H1 (cell line): ENCODE measurements at regions not wholly inside any gene's neighbourhood (a gene's known extent, or its start where the extent isn't known, plus 50 kb on each side); places are given as distances from the start of the nearest gene placed in this dataset.

Source experiments
- BCL11A ChIP-seq, 2 experiments: IDR thresholded peaks; one replicate each; pipeline ENCODE4 v1.6.1; 2011; ENCODE audit warnings: low read depth in 2 of 2, low read length in 2 of 2, mild to moderate bottlenecking in 2 of 2
- CBX8 ChIP-seq: fragments of 300-800, 300-1000 bp; sonication (generic); IDR thresholded peaks from 2 replicates; pipeline ENCODE4 v1.7.1; 2016; ENCODE audit warnings: low read depth, low read length, borderline replicate concordance
- JUN ChIP-seq: IDR thresholded peaks from 2 replicates; pipeline ENCODE4 v1.6.1; 2011; ENCODE audit warnings: low read depth, mild to moderate bottlenecking, improper control_type of control experiment, low read length
- NANOG ChIP-seq: IDR thresholded peaks from 2 replicates; pipeline ENCODE4 v1.6.1; 2011; ENCODE audit warnings: low read length, low read depth, mild to moderate bottlenecking, inconsistent platforms; ENCODE audit not compliant: insufficient read depth, poor library complexity, severe bottlenecking
- RFX5 ChIP-seq: IDR thresholded peaks from 2 replicates; pipeline ENCODE4 v1.6.1; 2011; ENCODE audit warnings: low read depth, low read length, improper control_type of control experiment, borderline replicate concordance

GRCh38 chr2:22604136-22604535, 780.8 kb upstream of the KLHL29 start (continued):
- TF ChIP-seq JUN (no peak), NANOG (no peak), BCL11A (IDR thresholded peaks at IDR 0.05; ENCODE audit: low read depth in 2 of 2, low read length in 2 of 2) (no peak), RFX5 (no peak), CBX8 (no peak)
